ENCODE measurements at regions not wholly inside any gene's neighbourhood (a gene's known extent, or its start where the extent isn't known, plus 50 kb on each side); places are given as distances from the start of the nearest gene placed in this dataset.

GRCh38 chr1:218828125-218828650, 345.5 kb upstream of the LYPLAL1 start:
- H3K4me1 ChIP-seq, result no peaks in the 10 kb centered on the region
- no peak overlapping the region for H3K4me3 ChIP-seq
- no peaks in the 10 kb centered on the region for H3K36me3 ChIP-seq
- ATAC-seq (ENCODE audit: low FRiP score in 2 of 2) (no peak), DNase-seq (no peak)
- H3K9me3 ChIP-seq, result no peaks in the 10 kb centered on the region
- H3K27me3 ChIP-seq, result no peaks in the 10 kb centered on the region
- H3K27ac ChIP-seq, result no peak overlapping the region
- TF ChIP-seq, protein P1, sequence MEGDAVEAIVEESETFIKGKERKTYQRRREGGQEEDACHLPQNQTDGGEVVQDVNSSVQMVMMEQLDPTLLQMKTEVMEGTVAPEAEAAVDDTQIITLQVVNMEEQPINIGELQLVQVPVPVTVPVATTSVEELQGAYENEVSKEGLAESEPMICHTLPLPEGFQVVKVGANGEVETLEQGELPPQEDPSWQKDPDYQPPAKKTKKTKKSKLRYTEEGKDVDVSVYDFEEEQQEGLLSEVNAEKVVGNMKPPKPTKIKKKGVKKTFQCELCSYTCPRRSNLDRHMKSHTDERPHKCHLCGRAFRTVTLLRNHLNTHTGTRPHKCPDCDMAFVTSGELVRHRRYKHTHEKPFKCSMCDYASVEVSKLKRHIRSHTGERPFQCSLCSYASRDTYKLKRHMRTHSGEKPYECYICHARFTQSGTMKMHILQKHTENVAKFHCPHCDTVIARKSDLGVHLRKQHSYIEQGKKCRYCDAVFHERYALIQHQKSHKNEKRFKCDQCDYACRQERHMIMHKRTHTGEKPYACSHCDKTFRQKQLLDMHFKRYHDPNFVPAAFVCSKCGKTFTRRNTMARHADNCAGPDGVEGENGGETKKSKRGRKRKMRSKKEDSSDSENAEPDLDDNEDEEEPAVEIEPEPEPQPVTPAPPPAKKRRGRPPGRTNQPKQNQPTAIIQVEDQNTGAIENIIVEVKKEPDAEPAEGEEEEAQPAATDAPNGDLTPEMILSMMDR (IDR thresholded peaks at IDR 0.05), result no peak
- no peak for TF ChIP-seq EP300 (IDR thresholded peaks at IDR 0.05)
- WGBS, 2 donors, result 71 to 95% methylated on average over 3 of the region's 3 CpGs

- H3K4me3 ChIP-seq, result no peak overlapping the region
- WGBS, 2 donors, result 73 to 88% methylated on average over 3 of the region's 3 CpGs
- H3K27ac ChIP-seq, result no peak overlapping the region
- H3K9me3 ChIP-seq, result no peaks in the 10 kb centered on the region
- H3K27me3 ChIP-seq, result no peaks in the 10 kb centered on the region
- ATAC-seq (ENCODE audit: low FRiP score in 2 of 2) (no peak), DNase-seq (no peak)
- no peaks in the 10 kb centered on the region for H3K4me1 ChIP-seq
- TF ChIP-seq EP300 (IDR thresholded peaks at IDR 0.05) (no peak), POLR2AphosphoS5 (IDR thresholded peaks at IDR 0.05) (no peak), POLR2A (IDR thresholded peaks at IDR 0.05) (no peak)
- TF ChIP-seq, protein P1 (IDR thresholded peaks at IDR 0.05), result no peak
- H3K36me3 ChIP-seq, result no peaks in the 10 kb centered on the region
Measured at GRCh38 chr1:218829097-218829496, 344.6 kb upstream of the LYPLAL1 start.

DNA sequence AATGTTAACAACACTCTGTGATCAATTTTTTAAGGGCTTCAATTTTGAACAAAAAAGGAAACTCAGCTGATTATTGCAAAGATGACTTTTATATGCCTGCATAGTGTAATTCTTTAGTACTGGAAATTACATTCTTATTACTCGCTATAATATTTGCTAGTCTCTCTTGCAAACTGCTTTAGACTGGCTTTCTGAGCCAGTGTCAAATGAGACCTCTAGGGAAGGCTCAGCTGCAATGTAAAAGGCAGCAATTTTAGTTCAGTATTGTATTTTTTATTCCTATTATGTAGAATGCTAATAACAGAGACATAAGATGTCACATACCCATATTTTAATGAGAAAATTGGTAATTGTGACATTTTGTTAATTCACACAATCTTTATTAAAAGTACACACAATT, 338.1 kb upstream of the LYPLAL1 start:
- H3K4me1 ChIP-seq, result no peaks in the 10 kb centered on the region
- TF ChIP-seq, protein P1 (IDR thresholded peaks at IDR 0.05), result no peak
- TF ChIP-seq POLR2AphosphoS5 (IDR thresholded peaks at IDR 0.05) (no peak), EP300 (IDR thresholded peaks at IDR 0.05) (no peak), POLR2A (IDR thresholded peaks at IDR 0.05) (no peak)
- H3K27ac ChIP-seq, result no peak overlapping the region
- H3K36me3 ChIP-seq, result no peaks in the 10 kb centered on the region
- H3K9me3 ChIP-seq, result no peaks in the 10 kb centered on the region
- DNase-seq (no peak), ATAC-seq (ENCODE audit: low FRiP score in 2 of 2) (no peak)
- no peak overlapping the region for H3K4me3 ChIP-seq
- H3K27me3 ChIP-seq, result no peaks in the 10 kb centered on the region
- 88 to 97% methylated on average over 1 of the region's 1 CpG for WGBS, 2 donors

GRCh38 chr1:218836264-218836663, 337.4 kb upstream of the LYPLAL1 start:
- TF ChIP-seq POLR2A (IDR thresholded peaks at IDR 0.05), result no peak
- no peak for TF ChIP-seq EP300 (IDR thresholded peaks at IDR 0.05)
- TF ChIP-seq POLR2AphosphoS5 (IDR thresholded peaks at IDR 0.05), result no peak
- TF ChIP-seq, protein P1 (IDR thresholded peaks at IDR 0.05), result no peak
- no peaks in the 10 kb centered on the region for H3K36me3 ChIP-seq
- no peaks in the 10 kb centered on the region for H3K4me1 ChIP-seq
- 86 to 88% methylated on average over 3 of the region's 3 CpGs for WGBS, 2 donors
- H3K4me3 ChIP-seq, result no peak overlapping the region
- no peaks in the 10 kb centered on the region for H3K27me3 ChIP-seq
- DNase-seq (no peak), ATAC-seq (ENCODE audit: low FRiP score in 2 of 2) (no peak)
- no peaks in the 10 kb centered on the region for H3K9me3 ChIP-seq
- H3K27ac ChIP-seq, result no peak overlapping the region

- TF ChIP-seq POLR2AphosphoS5 (IDR thresholded peaks at IDR 0.05) (no peak), POLR2A (IDR thresholded peaks at IDR 0.05) (no peak), EP300 (IDR thresholded peaks at IDR 0.05) (no peak)
- TF ChIP-seq, protein P1 (IDR thresholded peaks at IDR 0.05), result no peak
- Histone ChIP-seq H3K36me3 (no peaks in the 10 kb centered on the region), H3K4me1 (no peaks in the 10 kb centered on the region), H3K4me3 (no peak overlapping the region), H3K27me3 (no peaks in the 10 kb centered on the region), H3K9me3 (no peaks in the 10 kb centered on the region), H3K27ac (no peak overlapping the region)
- DNase-seq (no peak), ATAC-seq (ENCODE audit: low FRiP score in 2 of 2) (no peak)
- 85 to 87% methylated on average over 2 of the region's 2 CpGs for WGBS, 2 donors
Measured at GRCh38 chr1:218837051-218837450, 336.6 kb upstream of the LYPLAL1 start.

All from upper lobe of left lung (tissue), 6 donors.